ENCODE measurements at regions not wholly inside any gene's neighbourhood (a gene's known extent, or its start where the extent isn't known, plus 50 kb on each side); places are given as distances from the start of the nearest gene placed in this dataset.
A peak's percentile ranks its signal among the peaks of the same experiment; 100 is the strongest.

GRCh38 chr7:13442226-13442625 lies 547.2 kb downstream of the ETV1 start:
- no peak for TF ChIP-seq POLR2AphosphoS5 (IDR thresholded peaks at IDR 0.05; ENCODE audit: low read depth)
- TF ChIP-seq REST (IDR thresholded peaks at IDR 0.05; ENCODE audit: insufficient replicate concordance, low read depth), result no peak
- no peak for TF ChIP-seq SPI1 (IDR thresholded peaks at IDR 0.05; ENCODE audit: borderline replicate concordance, low read depth)
- no peak for TF ChIP-seq CTCF (IDR thresholded peaks at IDR 0.05; ENCODE audit: insufficient read depth, low read length)
- no peak for TF ChIP-seq GABPA (IDR thresholded peaks at IDR 0.05; ENCODE audit: low read depth)
- no peak overlapping the region for H3K4me3 ChIP-seq (replicated peaks; ENCODE audit: insufficient read depth, low read length)
- H3K27me3 ChIP-seq (ENCODE audit: insufficient read depth, poor library complexity, severe bottlenecking), result no peaks in the 10 kb centered on the region
- H3K27ac ChIP-seq (replicated peaks), result no peak overlapping the region
- DNase-seq (ENCODE audit: low read depth in 1 of 2, low spot score in 1 of 2), result no peak

GRCh38 chr7:13447637-13448036 lies 541.8 kb downstream of the ETV1 start:
- Histone ChIP-seq H3K27me3 (ENCODE audit: insufficient read depth, poor library complexity, severe bottlenecking) (no peaks in the 10 kb centered on the region), H3K27ac (replicated peaks) (no peak overlapping the region), H3K4me3 (replicated peaks; ENCODE audit: insufficient read depth, low read length) (no peak overlapping the region)
- TF ChIP-seq POLR2AphosphoS5 (IDR thresholded peaks at IDR 0.05; ENCODE audit: low read depth) (no peak), SPI1 (IDR thresholded peaks at IDR 0.05; ENCODE audit: borderline replicate concordance, low read depth) (no peak), GABPA (IDR thresholded peaks at IDR 0.05; ENCODE audit: low read depth) (no peak), REST (IDR thresholded peaks at IDR 0.05; ENCODE audit: insufficient replicate concordance, low read depth) (no peak), CTCF (IDR thresholded peaks at IDR 0.05; ENCODE audit: insufficient read depth, low read length) (no peak)
- no peak for DNase-seq (ENCODE audit: low read depth in 1 of 2, low spot score in 1 of 2)

GRCh38 chr7:13448243-13448642 lies 541.2 kb downstream of the ETV1 start:
- H3K27me3 ChIP-seq (ENCODE audit: insufficient read depth, poor library complexity, severe bottlenecking), result no peaks in the 10 kb centered on the region
- no peak overlapping the region for H3K27ac ChIP-seq (replicated peaks)
- peak in 1 of 2 experiments; percentile 5 for DNase-seq (ENCODE audit: low read depth in 1 of 2, low spot score in 1 of 2)
- no peak overlapping the region for H3K4me3 ChIP-seq (replicated peaks; ENCODE audit: insufficient read depth, low read length)
- TF ChIP-seq REST (IDR thresholded peaks at IDR 0.05; ENCODE audit: insufficient replicate concordance, low read depth) (no peak), SPI1 (IDR thresholded peaks at IDR 0.05; ENCODE audit: borderline replicate concordance, low read depth) (peak; percentile 22; the same call in 1 of the 2 replicates), CTCF (IDR thresholded peaks at IDR 0.05; ENCODE audit: insufficient read depth, low read length) (no peak), GABPA (IDR thresholded peaks at IDR 0.05; ENCODE audit: low read depth) (no peak), POLR2AphosphoS5 (IDR thresholded peaks at IDR 0.05; ENCODE audit: low read depth) (no peak)
